Fibroblast of pulmonary artery (primary cell): ENCODE measurements at regions not wholly inside any gene's neighbourhood (a gene's known extent, or its start where the extent isn't known, plus 50 kb on each side); places are given as distances from the start of the nearest gene placed in this dataset.
A peak's percentile ranks its signal among the peaks of the same experiment; 100 is the strongest.

Experiments used
- DNase-seq: peaks from one replicate; pipeline ENCODE4 v3.0.0-alpha.2; 2010; ENCODE audit warnings: low read depth
- H3K4me3 ChIP-seq: replicated peaks from 2 replicates; pipeline ENCODE4 v1.5.1; 2011; ENCODE audit warnings: low read depth, mild to moderate bottlenecking, control low read depth, low read length, moderate library complexity
- TF ChIP-seq, protein P1 (sequence below): IDR thresholded peaks from 2 replicates; pipeline ENCODE4 v1.5.1; 2011; ENCODE audit warnings: mild to moderate bottlenecking, control low read depth, low read length, inconsistent platforms; ENCODE audit errors: missing control alignments

DNA sequence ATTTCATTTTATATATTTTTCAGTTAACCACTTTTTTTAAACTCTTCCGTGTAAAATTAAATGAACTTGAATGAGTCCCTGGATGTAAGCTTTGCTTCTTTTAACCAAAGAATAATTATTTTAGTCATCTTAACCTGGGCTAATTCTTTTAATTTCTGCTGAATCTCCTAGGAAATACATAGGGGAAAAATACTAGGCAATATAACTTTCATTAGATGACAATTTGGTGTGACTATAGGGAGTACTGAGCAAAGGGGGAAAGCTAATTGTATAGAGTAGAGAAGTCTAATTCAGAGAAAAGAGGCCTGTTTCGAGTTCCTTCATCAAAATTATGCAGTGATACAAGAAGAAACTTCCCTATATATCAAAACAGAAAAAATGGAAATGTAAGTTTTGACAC is 388.1 kb downstream of the NOVA1 start:
- no peak overlapping the region for H3K4me3 ChIP-seq
- DNase-seq, result no peak
- TF ChIP-seq, protein P1, sequence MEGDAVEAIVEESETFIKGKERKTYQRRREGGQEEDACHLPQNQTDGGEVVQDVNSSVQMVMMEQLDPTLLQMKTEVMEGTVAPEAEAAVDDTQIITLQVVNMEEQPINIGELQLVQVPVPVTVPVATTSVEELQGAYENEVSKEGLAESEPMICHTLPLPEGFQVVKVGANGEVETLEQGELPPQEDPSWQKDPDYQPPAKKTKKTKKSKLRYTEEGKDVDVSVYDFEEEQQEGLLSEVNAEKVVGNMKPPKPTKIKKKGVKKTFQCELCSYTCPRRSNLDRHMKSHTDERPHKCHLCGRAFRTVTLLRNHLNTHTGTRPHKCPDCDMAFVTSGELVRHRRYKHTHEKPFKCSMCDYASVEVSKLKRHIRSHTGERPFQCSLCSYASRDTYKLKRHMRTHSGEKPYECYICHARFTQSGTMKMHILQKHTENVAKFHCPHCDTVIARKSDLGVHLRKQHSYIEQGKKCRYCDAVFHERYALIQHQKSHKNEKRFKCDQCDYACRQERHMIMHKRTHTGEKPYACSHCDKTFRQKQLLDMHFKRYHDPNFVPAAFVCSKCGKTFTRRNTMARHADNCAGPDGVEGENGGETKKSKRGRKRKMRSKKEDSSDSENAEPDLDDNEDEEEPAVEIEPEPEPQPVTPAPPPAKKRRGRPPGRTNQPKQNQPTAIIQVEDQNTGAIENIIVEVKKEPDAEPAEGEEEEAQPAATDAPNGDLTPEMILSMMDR, result no peak

DNA sequence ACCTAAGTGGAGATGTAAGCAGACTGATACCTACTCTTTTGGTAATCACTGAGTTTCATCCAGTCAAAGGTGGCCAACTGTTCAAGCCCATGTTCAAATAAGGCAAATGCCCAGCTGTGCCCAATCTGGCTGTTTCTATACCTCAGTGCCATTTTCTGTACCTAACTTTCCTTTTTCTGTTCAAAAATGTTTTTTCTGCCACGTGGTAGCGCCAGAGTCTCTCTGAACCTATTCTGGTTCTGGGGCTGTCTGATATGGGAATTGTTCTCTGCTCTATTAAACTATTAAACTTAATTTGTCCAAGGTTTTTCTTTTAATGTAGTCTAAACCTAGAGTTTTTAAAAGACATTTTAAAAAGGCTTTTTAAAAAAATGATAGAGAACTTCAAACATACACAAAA is 391.2 kb downstream of the NOVA1 start:
- TF ChIP-seq, protein P1, result no peak
- H3K4me3 ChIP-seq, result no peak overlapping the region

DNA sequence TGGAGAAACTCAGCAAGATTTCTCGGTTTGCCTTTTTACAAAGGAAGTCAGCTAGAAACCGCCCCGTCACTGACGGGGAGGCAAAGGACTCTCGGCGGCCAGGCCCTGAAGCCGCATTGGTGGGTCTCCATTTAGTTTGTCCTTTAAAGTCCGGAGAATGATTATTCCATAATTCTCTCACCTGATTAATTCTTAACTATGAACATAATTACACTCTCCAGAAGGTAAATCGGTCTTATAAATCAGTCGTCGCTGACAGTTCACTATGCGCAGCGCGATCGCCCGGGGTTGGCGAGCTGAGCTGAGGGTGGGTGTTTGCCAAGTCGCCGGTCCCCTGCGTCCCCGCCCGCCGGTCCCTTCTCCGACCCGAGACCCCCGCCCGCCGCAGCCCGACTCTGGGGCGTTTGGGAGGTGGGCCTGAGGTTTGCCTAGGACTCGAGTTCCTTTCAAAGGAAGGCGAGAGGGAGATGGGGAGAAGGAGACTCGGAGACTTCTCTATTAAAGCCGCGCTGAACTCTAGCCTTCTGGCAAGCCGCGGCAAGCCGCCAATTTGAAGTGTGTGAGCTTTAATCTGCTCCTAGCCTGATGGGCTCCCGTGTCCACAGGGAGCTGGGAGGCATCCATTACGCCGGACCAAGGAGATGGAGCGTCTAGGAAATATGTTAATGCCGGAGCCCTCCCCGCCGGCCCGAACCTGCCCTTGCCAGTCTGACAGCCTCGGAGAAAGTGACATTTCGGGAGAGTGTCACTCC is 392.9 kb downstream of the NOVA1 start:
- H3K4me3 ChIP-seq, result peak overlapping the region; percentile 54
- peak; percentile 42 for DNase-seq
- TF ChIP-seq, protein P1, result no peak

More for the DNA sequence above, 391.2 kb downstream of the NOVA1 start:
- no peak for DNase-seq

GRCh38 chr14:26204366-26204727 is 393.5 kb downstream of the NOVA1 start:
- TF ChIP-seq, protein P1, result no peak
- peak overlapping the region; percentile 54 for H3K4me3 ChIP-seq
- DNase-seq, result peak; percentile 28

DNA sequence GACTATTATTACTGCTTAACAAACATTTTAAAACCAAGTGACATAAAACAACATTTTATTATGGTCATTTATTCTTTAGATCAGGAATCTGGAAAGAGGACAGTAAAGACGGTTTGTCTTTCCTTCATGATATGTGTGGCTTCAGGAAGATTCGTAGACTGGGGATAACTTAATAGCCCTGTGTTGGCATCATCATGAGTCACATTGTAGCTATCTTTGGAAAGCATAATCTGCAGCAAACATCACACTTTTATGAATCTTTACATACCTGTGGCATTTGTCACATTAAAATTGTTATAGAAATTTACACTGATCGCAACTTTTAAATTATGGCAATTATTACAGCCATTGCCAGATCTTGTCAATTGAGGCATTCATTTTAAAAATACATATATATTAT is 397.1 kb downstream of the NOVA1 start:
- H3K4me3 ChIP-seq, result no peak overlapping the region
- DNase-seq, result peak; percentile 33
- TF ChIP-seq, protein P1, result no peak

GRCh38 chr14:26199590-26200370 is 398.1 kb downstream of the NOVA1 start:
- DNase-seq, result peak; percentile 47
- TF ChIP-seq, protein P1, result no peak

More at GRCh38 chr14:26199590-26200370, 398.1 kb downstream of the NOVA1 start:
- H3K4me3 ChIP-seq, result no peak overlapping the region
